H9 (cell line): ENCODE measurements at regions not wholly inside any gene's neighbourhood (a gene's known extent, or its start where the extent isn't known, plus 50 kb on each side); places are given as distances from the start of the nearest gene placed in this dataset.

Source experiments
- DNase-seq: peaks from one replicate; pipeline ENCODE4 v3.0.0-alpha.2; 2017
- H2AFZ ChIP-seq: one replicate; pipeline ENCODE4 v1.6.1; 2013; ENCODE audit warnings: mild to moderate bottlenecking, low read length, control low read depth, moderate library complexity
- H2AK5ac ChIP-seq: 2 replicates; pipeline ENCODE4 v1.6.1; 2013; ENCODE audit warnings: low read length, control low read depth, mixed read lengths; ENCODE audit not compliant: insufficient read length
- H2BK120ac ChIP-seq: one replicate; pipeline ENCODE4 v1.6.1; 2013; ENCODE audit warnings: low read depth, mild to moderate bottlenecking, low read length, control low read depth, inconsistent platforms; ENCODE audit not compliant: poor library complexity, severe bottlenecking
- H2BK12ac ChIP-seq: 2 replicates; pipeline ENCODE4 v1.6.1; 2013; ENCODE audit warnings: low read length, control low read depth, mixed read lengths, low read depth; ENCODE audit not compliant: insufficient read length
- H2BK15ac ChIP-seq: 2 replicates; pipeline ENCODE4 v1.6.1; 2013; ENCODE audit warnings: low read depth, low read length, control low read depth
- H2BK20ac ChIP-seq: one replicate; pipeline ENCODE4 v1.6.1; 2013; ENCODE audit warnings: low read depth, mild to moderate bottlenecking, low read length, control low read depth, inconsistent platforms; ENCODE audit not compliant: poor library complexity, severe bottlenecking
- H2BK5ac ChIP-seq: 2 replicates; pipeline ENCODE4 v1.6.1; 2013; ENCODE audit warnings: low read length, control low read depth, mixed read lengths; ENCODE audit not compliant: insufficient read length
- H3K14ac ChIP-seq: 2 replicates; pipeline ENCODE4 v1.6.1; 2013; ENCODE audit warnings: low read length, control low read depth; ENCODE audit not compliant: insufficient read depth
- H3K18ac ChIP-seq: 2 replicates; pipeline ENCODE4 v1.6.1; 2013; ENCODE audit warnings: low read depth, mild to moderate bottlenecking, mixed read lengths, low read length, control low read depth; ENCODE audit not compliant: insufficient read length
- H3K23ac ChIP-seq: 2 replicates; pipeline ENCODE4 v1.6.1; 2013; ENCODE audit warnings: low read length, control low read depth, mixed read lengths, low read depth; ENCODE audit not compliant: insufficient read length
- H3K23me2 ChIP-seq: 2 replicates; pipeline ENCODE4 v1.6.1; 2013; ENCODE audit warnings: low read depth, mild to moderate bottlenecking, mixed read lengths, low read length, control low read depth; ENCODE audit not compliant: insufficient read length, poor library complexity, severe bottlenecking
- H3K27ac ChIP-seq: 2 replicates; pipeline ENCODE4 v1.5.1; 2013; ENCODE audit warnings: low read length, control low read depth, mixed read lengths, low read depth; ENCODE audit not compliant: insufficient read length
- H3K27me3 ChIP-seq: 2 replicates; pipeline ENCODE4 v1.6.1; 2013; ENCODE audit warnings: low read length, control low read depth, inconsistent platforms; ENCODE audit not compliant: insufficient read depth
- H3K4ac ChIP-seq: 2 replicates; pipeline ENCODE4 v1.6.1; 2013; ENCODE audit warnings: low read depth, mild to moderate bottlenecking, control low read depth, inconsistent platforms, low read length, moderate library complexity
- H3K4me1 ChIP-seq: 2 replicates; pipeline ENCODE4 v1.6.1; 2013; ENCODE audit warnings: low read length, control low read depth, inconsistent platforms; ENCODE audit not compliant: insufficient read depth
- H3K4me2 ChIP-seq: 2 replicates; pipeline ENCODE4 v1.6.1; 2013; ENCODE audit warnings: low read length, control low read depth, mixed read lengths; ENCODE audit not compliant: insufficient read length, insufficient read depth
- H3K56ac ChIP-seq: 2 replicates; pipeline ENCODE4 v1.6.1; 2013; ENCODE audit warnings: low read depth, mild to moderate bottlenecking, mixed read lengths, low read length, control low read depth; ENCODE audit not compliant: insufficient read length
- H3K79me1 ChIP-seq: 2 replicates; pipeline ENCODE4 v1.6.1; 2013; ENCODE audit warnings: low read depth, mild to moderate bottlenecking, moderate library complexity, low read length, control low read depth, inconsistent platforms; ENCODE audit not compliant: insufficient read depth, poor library complexity, severe bottlenecking
- H3K79me2 ChIP-seq: 2 replicates; pipeline ENCODE4 v1.6.1; 2013; ENCODE audit warnings: low read length, control low read depth, inconsistent platforms; ENCODE audit not compliant: insufficient read depth
- H3K9ac ChIP-seq: 2 replicates; pipeline ENCODE4 v1.6.1; 2013; ENCODE audit warnings: low read length, control low read depth, mixed read lengths; ENCODE audit not compliant: insufficient read length; ENCODE audit errors: extremely low read depth
- H3K9me3 ChIP-seq: one replicate; pipeline ENCODE4 v1.6.1; 2013; ENCODE audit warnings: low read depth, low read length, inconsistent platforms; ENCODE audit not compliant: control insufficient read depth
- H3T11ph ChIP-seq: one replicate; pipeline ENCODE4 v1.6.1; 2013; ENCODE audit warnings: mild to moderate bottlenecking, low read length, control low read depth, inconsistent platforms
- H4K20me1 ChIP-seq: one replicate; pipeline ENCODE4 v1.6.1; 2013; ENCODE audit not compliant: control insufficient read depth, insufficient read length, insufficient read depth
- H4K5ac ChIP-seq: 2 replicates; pipeline ENCODE4 v1.6.1; 2013; ENCODE audit warnings: low read depth, mild to moderate bottlenecking, mixed read lengths, low read length, control low read depth; ENCODE audit not compliant: insufficient read length
- H4K8ac ChIP-seq: replicated peaks from 2 replicates; pipeline ENCODE4 v1.6.1; 2013; ENCODE audit warnings: low read length, control low read depth, mixed read lengths, low read depth; ENCODE audit not compliant: insufficient read length
- H4K91ac ChIP-seq: 2 replicates; pipeline ENCODE4 v1.6.1; 2013; ENCODE audit warnings: low read depth, mild to moderate bottlenecking, moderate library complexity, mixed read lengths, low read length, control low read depth; ENCODE audit not compliant: insufficient read length
- H3K27ac Mint-ChIP-seq, 3 experiments: 2 replicates in 2 of 3; 3 replicates in 1 of 3; pipeline ENCODE4 v1.8.0; 2020 to 2021; ENCODE audit warnings: mixed read lengths in 3 of 3, mild to moderate bottlenecking in 1 of 3, moderate library complexity in 1 of 3
- H3K27me3 Mint-ChIP-seq: 2 replicates; pipeline ENCODE4 v1.8.0; 2021; ENCODE audit warnings: low read depth, mild to moderate bottlenecking, moderate library complexity, mixed read lengths
- H3K36me3 Mint-ChIP-seq, 3 experiments: 2 replicates in 2 of 3; 3 replicates in 1 of 3; pipeline ENCODE4 v1.8.0; 2020 to 2021; ENCODE audit warnings: low read depth in 3 of 3, mixed read lengths in 3 of 3; ENCODE audit not compliant: insufficient read depth in 1 of 3
- H3K4me1 Mint-ChIP-seq, 2 experiments: 2 replicates each; pipeline ENCODE4 v1.8.0; 2020; ENCODE audit warnings: mixed read lengths in 2 of 2
- H3K4me3 Mint-ChIP-seq, 2 experiments: 2 replicates in 1 of 2; 3 replicates in 1 of 2; pipeline ENCODE4 v1.8.0; 2020 to 2021; ENCODE audit warnings: mild to moderate bottlenecking in 2 of 2, mixed read lengths in 2 of 2, moderate library complexity in 1 of 2
- H3K9me3 Mint-ChIP-seq, 2 experiments: 2 replicates in 1 of 2; 3 replicates in 1 of 2; pipeline ENCODE4 v1.8.0; 2020; ENCODE audit warnings: mild to moderate bottlenecking in 2 of 2, mixed read lengths in 2 of 2, moderate library complexity in 1 of 2
- CTCF ChIP-seq: fragments of 200-600 bp; sonication (generic); conservative IDR thresholded peaks from 3 replicates; pipeline ENCODE4 v1.8.0; 2021; ENCODE audit warnings: antibody characterized with exemption, mild to moderate bottlenecking
- WGBS: extraction: QIAGEN DNeasy Blood & Tissue Kit; methylation state at CpG from one replicate; pipeline ENCODE4 v1.1.7; 2013; ENCODE audit warnings: missing lambda C conversion rate, low lambda C conversion rate, mixed read lengths; ENCODE audit not compliant: insufficient read length; ENCODE audit errors: extremely low coverage; 5-methylcytosine and 5-hydroxymethylcytosine counted together

DNA sequence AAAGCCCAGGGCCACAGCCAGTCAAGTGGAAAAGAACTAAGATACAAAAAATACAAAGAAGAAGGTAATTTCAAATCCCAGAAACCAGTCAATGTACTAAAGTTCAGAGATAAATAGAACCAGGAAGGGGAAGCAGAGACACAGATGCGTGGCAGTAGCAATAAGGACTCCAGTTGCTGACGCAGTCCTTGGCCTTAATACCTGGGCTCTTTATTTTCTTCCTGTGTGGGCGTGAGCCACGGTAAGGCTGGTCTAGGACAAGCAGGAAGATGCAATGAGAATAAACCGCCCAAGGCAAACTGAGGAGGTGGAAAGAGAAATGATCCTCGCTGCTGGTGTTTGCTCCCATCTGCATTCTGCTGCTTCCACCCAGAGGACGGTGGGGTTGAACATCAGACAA is 65.6 kb upstream of the PLXNA2 start:
- H3K4me2 ChIP-seq = no peak overlapping the region
- H2BK12ac ChIP-seq = no peak overlapping the region
- no peak overlapping the region for H3K27ac ChIP-seq
- no peak overlapping the region for H4K5ac ChIP-seq
- Mint-ChIP-seq H3K4me1 (0 out of 4 replicates have a peak, but pooled peaks cover 0 to 4% of the 10 kb centered on the region in 2 experiments), H3K36me3 (no peaks in the 10 kb centered on the region), H3K9me3 (no peaks in the 10 kb centered on the region), H3K27ac (no peak overlapping the region), H3K4me3 (no peak overlapping the region), H3K27me3 (peaks cover 2% of the 10 kb centered on the region; the same call in 1 of the 2 replicates)
- H2AFZ ChIP-seq = no peak overlapping the region
- TF ChIP-seq CTCF = no peak
- no peak overlapping the region for H3K9ac ChIP-seq
- H3K79me2 ChIP-seq = no peaks in the 10 kb centered on the region
- no peaks in the 10 kb centered on the region for H4K20me1 ChIP-seq
- no CpG with 5 or more reads among the region's 7 CpGs for WGBS
- no peak overlapping the region for H4K8ac ChIP-seq
- H3K4me1 ChIP-seq = no peaks in the 10 kb centered on the region
- H3K23me2 ChIP-seq = no peaks in the 10 kb centered on the region
- no peak overlapping the region for H3K14ac ChIP-seq
- no peak overlapping the region for H4K91ac ChIP-seq
- no peak overlapping the region for H3K56ac ChIP-seq
- no peak overlapping the region for H3K4ac ChIP-seq
- no peak overlapping the region for H3T11ph ChIP-seq
- no peak for DNase-seq
- no peak overlapping the region for H2BK5ac ChIP-seq
- no peak overlapping the region for H2BK20ac ChIP-seq
- H3K23ac ChIP-seq = no peak overlapping the region
- no peak overlapping the region for H2AK5ac ChIP-seq
- no peak overlapping the region for H2BK15ac ChIP-seq
- H3K79me1 ChIP-seq = no peaks in the 10 kb centered on the region
- H3K27me3 ChIP-seq = no peaks in the 10 kb centered on the region
- no peak overlapping the region for H2BK120ac ChIP-seq
- no peaks in the 10 kb centered on the region for H3K9me3 ChIP-seq
- H3K18ac ChIP-seq = no peak overlapping the region
